Mammary epithelial cell (primary cell): ENCODE measurements at regions not wholly inside any gene's neighbourhood (a gene's known extent, or its start where the extent isn't known, plus 50 kb on each side); places are given as distances from the start of the nearest gene placed in this dataset.
"Not testable (repeated sequence)": the region's sequence is repeated elsewhere in the genome, so short reads cannot be mapped to it uniquely, and the experiment has no call there.

Experiments used
- EZH2 ChIP-seq: IDR thresholded peaks from 2 replicates; pipeline ENCODE4 v1.6.1; 2012; ENCODE audit warnings: low read length, inconsistent platforms, borderline replicate concordance
- TF ChIP-seq, protein P1 (sequence below), 2 donors: IDR thresholded peaks in 1 of 2; conservative IDR thresholded peaks in 1 of 2; 2 replicates each; pipeline ENCODE4 v1.5.1; 2011 to 2012; ENCODE audit warnings: inconsistent platforms in 2 of 2, low read length in 2 of 2, mild to moderate bottlenecking in 2 of 2, control low read depth in 1 of 2, low read depth in 1 of 2; ENCODE audit not compliant: insufficient read depth in 1 of 2; ENCODE audit errors: extremely low read depth in 1 of 2

DNA sequence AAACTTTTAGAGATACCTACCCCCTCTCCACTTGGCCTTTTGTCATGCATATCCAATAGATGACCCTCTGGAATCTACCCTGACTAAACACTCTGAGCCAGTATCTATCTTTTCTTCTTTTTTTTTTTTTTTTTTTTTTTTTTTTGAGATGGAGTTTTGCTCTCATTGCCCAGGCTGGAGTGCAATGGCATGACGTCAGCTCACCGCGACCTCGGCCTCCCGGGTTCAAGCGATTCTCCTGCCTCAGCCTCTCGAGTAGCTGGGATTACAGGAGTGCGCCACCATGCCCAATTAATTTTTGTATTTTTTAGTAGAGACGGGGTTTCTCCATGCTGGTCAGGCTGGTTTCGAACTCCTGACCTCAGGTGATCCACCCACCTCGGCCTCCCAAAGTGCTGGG, 50.8 kb upstream of the GRIN2B start:
- TF ChIP-seq, protein P1, sequence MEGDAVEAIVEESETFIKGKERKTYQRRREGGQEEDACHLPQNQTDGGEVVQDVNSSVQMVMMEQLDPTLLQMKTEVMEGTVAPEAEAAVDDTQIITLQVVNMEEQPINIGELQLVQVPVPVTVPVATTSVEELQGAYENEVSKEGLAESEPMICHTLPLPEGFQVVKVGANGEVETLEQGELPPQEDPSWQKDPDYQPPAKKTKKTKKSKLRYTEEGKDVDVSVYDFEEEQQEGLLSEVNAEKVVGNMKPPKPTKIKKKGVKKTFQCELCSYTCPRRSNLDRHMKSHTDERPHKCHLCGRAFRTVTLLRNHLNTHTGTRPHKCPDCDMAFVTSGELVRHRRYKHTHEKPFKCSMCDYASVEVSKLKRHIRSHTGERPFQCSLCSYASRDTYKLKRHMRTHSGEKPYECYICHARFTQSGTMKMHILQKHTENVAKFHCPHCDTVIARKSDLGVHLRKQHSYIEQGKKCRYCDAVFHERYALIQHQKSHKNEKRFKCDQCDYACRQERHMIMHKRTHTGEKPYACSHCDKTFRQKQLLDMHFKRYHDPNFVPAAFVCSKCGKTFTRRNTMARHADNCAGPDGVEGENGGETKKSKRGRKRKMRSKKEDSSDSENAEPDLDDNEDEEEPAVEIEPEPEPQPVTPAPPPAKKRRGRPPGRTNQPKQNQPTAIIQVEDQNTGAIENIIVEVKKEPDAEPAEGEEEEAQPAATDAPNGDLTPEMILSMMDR (conservative IDR thresholded peaks at IDR 0.05 in 1 of 2, IDR thresholded peaks at IDR 0.05 in 1 of 2; ENCODE audit: extremely low read depth in 1 of 2, insufficient read depth in 1 of 2, low read depth in 1 of 2, low read length in 2 of 2), result not testable (repeated sequence)
- not testable (repeated sequence) for TF ChIP-seq EZH2
